Uterus (tissue), 2 donors: ENCODE measurements at regions not wholly inside any gene's neighbourhood (a gene's known extent, or its start where the extent isn't known, plus 50 kb on each side); places are given as distances from the start of the nearest gene placed in this dataset.

Experiments used
- CTCF ChIP-seq, 4 experiments: fragments of 200-600 bp in 2 of 4; fragments of 450-650 bp in 2 of 4; sonication (generic) in 2 of 4; IDR thresholded peaks; one replicate each; pipeline ENCODE4 v1.5.1; 2016 to 2019; ENCODE audit warnings: antibody characterized with exemption in 4 of 4, mild to moderate bottlenecking in 2 of 4, moderate library complexity in 1 of 4
- POLR2A ChIP-seq, 2 donors: fragments of 450-650 bp; IDR thresholded peaks; one replicate each; pipeline ENCODE4 v1.6.1; 2016; ENCODE audit warnings: antibody characterized with exemption in 2 of 2, mild to moderate bottlenecking in 1 of 2, moderate library complexity in 1 of 2

GRCh38 chr2:223147431-223147830 is 95.4 kb downstream of the KCNE4 start:
- TF ChIP-seq POLR2A (IDR thresholded peaks at IDR 0.05) (no peak), CTCF (IDR thresholded peaks at IDR 0.05) (no peak)
